22Rv1 (cell line): ENCODE measurements at regions not wholly inside any gene's neighbourhood (a gene's known extent, or its start where the extent isn't known, plus 50 kb on each side); places are given as distances from the start of the nearest gene placed in this dataset.

Source experiments
- ZFX ChIP-seq: fragments of 450-650 bp; IDR thresholded peaks from 2 replicates; pipeline ENCODE4 v1.6.1; 2017; ENCODE audit warnings: antibody characterized with exemption, borderline replicate concordance
- TF ChIP-seq, protein P1 (sequence below): fragments of 450-650 bp; IDR thresholded peaks from 2 replicates; pipeline ENCODE4 v1.5.1; 2017; ENCODE audit warnings: mild to moderate bottlenecking

GRCh38 chr10:35739998-35740397 lies 97.9 kb upstream of the FZD8 start:
- TF ChIP-seq, protein P1, sequence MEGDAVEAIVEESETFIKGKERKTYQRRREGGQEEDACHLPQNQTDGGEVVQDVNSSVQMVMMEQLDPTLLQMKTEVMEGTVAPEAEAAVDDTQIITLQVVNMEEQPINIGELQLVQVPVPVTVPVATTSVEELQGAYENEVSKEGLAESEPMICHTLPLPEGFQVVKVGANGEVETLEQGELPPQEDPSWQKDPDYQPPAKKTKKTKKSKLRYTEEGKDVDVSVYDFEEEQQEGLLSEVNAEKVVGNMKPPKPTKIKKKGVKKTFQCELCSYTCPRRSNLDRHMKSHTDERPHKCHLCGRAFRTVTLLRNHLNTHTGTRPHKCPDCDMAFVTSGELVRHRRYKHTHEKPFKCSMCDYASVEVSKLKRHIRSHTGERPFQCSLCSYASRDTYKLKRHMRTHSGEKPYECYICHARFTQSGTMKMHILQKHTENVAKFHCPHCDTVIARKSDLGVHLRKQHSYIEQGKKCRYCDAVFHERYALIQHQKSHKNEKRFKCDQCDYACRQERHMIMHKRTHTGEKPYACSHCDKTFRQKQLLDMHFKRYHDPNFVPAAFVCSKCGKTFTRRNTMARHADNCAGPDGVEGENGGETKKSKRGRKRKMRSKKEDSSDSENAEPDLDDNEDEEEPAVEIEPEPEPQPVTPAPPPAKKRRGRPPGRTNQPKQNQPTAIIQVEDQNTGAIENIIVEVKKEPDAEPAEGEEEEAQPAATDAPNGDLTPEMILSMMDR = no peak
- no peak for TF ChIP-seq ZFX
